SK-N-SH (cell line): ENCODE measurements at regions not wholly inside any gene's neighbourhood (a gene's known extent, or its start where the extent isn't known, plus 50 kb on each side); places are given as distances from the start of the nearest gene placed in this dataset.
A peak's percentile ranks its signal among the peaks of the same experiment; 100 is the strongest.
"Not testable (repeated sequence)": the region's sequence is repeated elsewhere in the genome, so short reads cannot be mapped to it uniquely, and the experiment has no call there.

Experiments used
- CTCF ChIA-PET: fragments of 300-600, 350-600 bp; formaldehyde crosslinking; extraction: SDS; loops from one replicate; lab custom pipeline; 2021; lab: Yijun Ruan, JAX
- POLR2A ChIA-PET: fragments of 350-600 bp; sonication (Branson Sonifier 250); formaldehyde crosslinking; extraction: SDS; loops from one replicate; lab custom pipeline; 2020; ENCODE audit warnings: antibody characterized with exemption, inconsistent platforms; lab: Yijun Ruan, JAX
- DNase-seq: peaks from one replicate; pipeline ENCODE4 v3.0.0; 2012
- H2AFZ ChIP-seq: fragments of 200-600 bp; sonication (generic); 2 replicates; pipeline ENCODE4 v1.8.1; 2016; ENCODE audit warnings: antibody characterized with exemption, mild to moderate bottlenecking, low read depth
- H3F3A ChIP-seq: fragments of 200-600 bp; sonication (generic); replicated peaks from 2 replicates; pipeline ENCODE3; 2016; ENCODE audit warnings: antibody characterized with exemption, mild to moderate bottlenecking; ENCODE audit not compliant: insufficient read depth
- H3K27ac ChIP-seq, 2 experiments: fragments of 200-500 bp in 1 of 2; fragments of 200-600 bp in 1 of 2; sonication (Bioruptor generic) in 1 of 2; sonication (generic), shearing (Covaris generic) in 1 of 2; 2 replicates each; pipeline versions ENCODE4 v1.5.1 to v1.6.1; 2014 to 2016; ENCODE audit warnings: low read depth in 2 of 2, inconsistent platforms in 1 of 2, low read length in 1 of 2, mild to moderate bottlenecking in 1 of 2, mixed read lengths in 1 of 2
- H3K27me3 ChIP-seq: fragments of 200-600 bp; sonication (generic), shearing (Covaris generic); 2 replicates; pipeline ENCODE4 v1.6.1; 2016; ENCODE audit warnings: mixed run types; ENCODE audit not compliant: insufficient read depth
- H3K36me3 ChIP-seq, 2 experiments: fragments of 200-500 bp in 1 of 2; fragments of 200-600 bp in 1 of 2; sonication (Bioruptor generic) in 1 of 2; sonication (generic) in 1 of 2; replicated peaks in 1 of 2; 2 replicates each; pipeline versions ENCODE3 to v1.5.1; 2014 to 2016; ENCODE audit warnings: low read length in 1 of 2, mild to moderate bottlenecking in 1 of 2; ENCODE audit not compliant: insufficient read depth in 2 of 2, control insufficient read depth in 1 of 2
- H3K4me1 ChIP-seq, 2 experiments: fragments of 200-500 bp in 1 of 2; fragments of 200-600 bp in 1 of 2; sonication (Bioruptor generic) in 1 of 2; sonication (generic), shearing (Covaris generic) in 1 of 2; 2 replicates each; pipeline versions ENCODE4 v1.5.1 to v1.6.1; 2014 to 2016; ENCODE audit warnings: low read depth in 1 of 2, low read length in 1 of 2, mixed run types in 1 of 2; ENCODE audit not compliant: insufficient read depth in 2 of 2, control insufficient read depth in 1 of 2
- H3K4me2 ChIP-seq: fragments of 200-600 bp; sonication (generic), shearing (Covaris generic); 2 replicates; pipeline ENCODE4 v1.6.1; 2017; ENCODE audit warnings: mixed run types
- H3K4me3 ChIP-seq, 2 experiments: fragments of 200-500 bp in 1 of 2; fragments of 200-600 bp in 1 of 2; sonication (Bioruptor generic) in 1 of 2; sonication (generic), shearing (Covaris generic) in 1 of 2; 2 replicates each; pipeline versions ENCODE4 v1.5.1 to v1.8.1; 2014 to 2016; ENCODE audit warnings: low read depth in 2 of 2, inconsistent platforms in 1 of 2, low read length in 1 of 2, mild to moderate bottlenecking in 1 of 2, mixed read lengths in 1 of 2, moderate library complexity in 1 of 2
- H3K79me2 ChIP-seq: fragments of 200-600 bp; sonication (generic); 2 replicates; pipeline ENCODE4 v1.8.1; 2017; ENCODE audit warnings: mild to moderate bottlenecking; ENCODE audit not compliant: insufficient read depth
- H3K9ac ChIP-seq: fragments of 200-600 bp; sonication (generic); 2 replicates; pipeline ENCODE4 v1.6.1; 2017; ENCODE audit warnings: mixed run types
- H3K9me2 ChIP-seq: fragments of 200-600 bp; sonication (generic); 2 replicates; pipeline ENCODE4 v1.6.1; 2017; ENCODE audit warnings: mixed run types
- H3K9me3 ChIP-seq: fragments of 200-600 bp; sonication (generic); 2 replicates; pipeline ENCODE4 v1.6.1; 2017; ENCODE audit warnings: mixed run types, mild to moderate bottlenecking, moderate library complexity
- H4K20me1 ChIP-seq: fragments of 200-600 bp; sonication (generic); 2 replicates; pipeline ENCODE4 v1.6.1; 2017; ENCODE audit warnings: mild to moderate bottlenecking, mixed run types; ENCODE audit not compliant: insufficient read depth
- ELF1 ChIP-seq: IDR thresholded peaks from 2 replicates; pipeline ENCODE4 v1.4.0; 2012
- FOSL2 ChIP-seq: IDR thresholded peaks from 2 replicates; pipeline ENCODE4 v1.4.0; 2012; ENCODE audit warnings: low read depth, mild to moderate bottlenecking, moderate library complexity, borderline replicate concordance
- MEF2A ChIP-seq: IDR thresholded peaks from 2 replicates; pipeline ENCODE4 v1.4.0; 2012; ENCODE audit warnings: low read depth, borderline replicate concordance
- MXI1 ChIP-seq: IDR thresholded peaks from 2 replicates; pipeline ENCODE4 v1.6.1; 2012; ENCODE audit warnings: mild to moderate bottlenecking, low read depth, low read length, improper control_type of control experiment
- POLR2AphosphoS5 ChIP-seq: IDR thresholded peaks from 2 replicates; pipeline ENCODE4 v1.6.1; 2012; ENCODE audit warnings: low read depth, low read length
- SMC3 ChIP-seq: IDR thresholded peaks from 2 replicates; pipeline ENCODE4 v1.6.1; 2012; ENCODE audit warnings: low read depth, low read length, improper control_type of control experiment
- TCF12 ChIP-seq: IDR thresholded peaks from 2 replicates; pipeline ENCODE4 v1.4.0; 2012
- WGBS: methylation state at CpG from one replicate; pipeline ENCODE4 v1.1.6; 2017; ENCODE audit warnings: low lambda C conversion rate; 5-methylcytosine and 5-hydroxymethylcytosine counted together
- TF ChIP-seq, protein P1 (sequence below): IDR thresholded peaks from 2 replicates; pipeline ENCODE4 v1.6.1; 2012; ENCODE audit warnings: mild to moderate bottlenecking, low read depth, low read length, moderate library complexity
- TF ChIP-seq, protein P2 (sequence below): fragments of 200-600 bp; sonication (generic); IDR thresholded peaks from 2 replicates; pipeline ENCODE4 v1.6.1; 2017; ENCODE audit warnings: antibody characterized with exemption, mild to moderate bottlenecking, moderate library complexity

- TF ChIP-seq ELF1: no peak
- no peak for TF ChIP-seq MEF2A
- no peak for TF ChIP-seq POLR2AphosphoS5
- TF ChIP-seq SMC3: no peak
Measured at GRCh38 chr9:104388071-104388470, 116.0 kb upstream of the OR13F1 start (continued).

DNA sequence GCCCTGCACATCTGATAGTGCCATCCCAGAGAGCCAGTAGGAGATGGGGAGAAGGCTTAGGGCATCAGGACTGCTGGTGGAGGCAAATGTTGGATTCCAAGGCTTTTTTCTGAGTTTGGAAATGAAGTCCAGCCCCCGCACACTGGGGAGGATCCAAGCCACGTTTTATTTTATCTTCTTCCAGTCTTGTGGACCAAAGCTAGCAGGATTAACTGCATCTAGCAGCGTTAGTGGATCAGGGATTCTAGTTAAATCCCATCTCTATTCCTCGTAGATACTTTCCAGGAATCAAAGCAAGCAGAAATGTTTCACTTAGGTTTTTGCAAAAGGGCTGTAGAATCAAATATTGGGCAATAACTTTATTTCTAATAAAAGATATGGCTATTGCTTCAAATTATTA lies 114.7 kb upstream of the OR13F1 start:
- H4K20me1 ChIP-seq: no peaks in the 10 kb centered on the region
- H3K4me2 ChIP-seq: no peak overlapping the region
- H3K79me2 ChIP-seq: no peaks in the 10 kb centered on the region
- no peak overlapping the region for H3K4me3 ChIP-seq
- no peaks in the 10 kb centered on the region for H3K9me3 ChIP-seq
- ChIA-PET CTCF (interaction anchor here (1.4 kb wide), 1 partner anchor 992 kb away, joined by 3 read pairs; no protein-coding TSS in a partner anchor), POLR2A (no interaction called here)
- H3K4me1 ChIP-seq: no peaks in the 10 kb centered on the region; a peak in 2 of 4 replicates
- no peaks in the 10 kb centered on the region for H3K9me2 ChIP-seq
- DNase-seq: no peak
- no peak overlapping the region for H3K27ac ChIP-seq
- H3F3A ChIP-seq: peaks cover 5% of the 10 kb centered on the region
- H2AFZ ChIP-seq: no peak overlapping the region
- WGBS: 17% methylated on average over 4 of the region's 4 CpGs
- no peak overlapping the region for H3K9ac ChIP-seq
- no peaks in the 10 kb centered on the region for H3K36me3 ChIP-seq
- no peaks in the 10 kb centered on the region for H3K27me3 ChIP-seq
- TF ChIP-seq, protein P1, sequence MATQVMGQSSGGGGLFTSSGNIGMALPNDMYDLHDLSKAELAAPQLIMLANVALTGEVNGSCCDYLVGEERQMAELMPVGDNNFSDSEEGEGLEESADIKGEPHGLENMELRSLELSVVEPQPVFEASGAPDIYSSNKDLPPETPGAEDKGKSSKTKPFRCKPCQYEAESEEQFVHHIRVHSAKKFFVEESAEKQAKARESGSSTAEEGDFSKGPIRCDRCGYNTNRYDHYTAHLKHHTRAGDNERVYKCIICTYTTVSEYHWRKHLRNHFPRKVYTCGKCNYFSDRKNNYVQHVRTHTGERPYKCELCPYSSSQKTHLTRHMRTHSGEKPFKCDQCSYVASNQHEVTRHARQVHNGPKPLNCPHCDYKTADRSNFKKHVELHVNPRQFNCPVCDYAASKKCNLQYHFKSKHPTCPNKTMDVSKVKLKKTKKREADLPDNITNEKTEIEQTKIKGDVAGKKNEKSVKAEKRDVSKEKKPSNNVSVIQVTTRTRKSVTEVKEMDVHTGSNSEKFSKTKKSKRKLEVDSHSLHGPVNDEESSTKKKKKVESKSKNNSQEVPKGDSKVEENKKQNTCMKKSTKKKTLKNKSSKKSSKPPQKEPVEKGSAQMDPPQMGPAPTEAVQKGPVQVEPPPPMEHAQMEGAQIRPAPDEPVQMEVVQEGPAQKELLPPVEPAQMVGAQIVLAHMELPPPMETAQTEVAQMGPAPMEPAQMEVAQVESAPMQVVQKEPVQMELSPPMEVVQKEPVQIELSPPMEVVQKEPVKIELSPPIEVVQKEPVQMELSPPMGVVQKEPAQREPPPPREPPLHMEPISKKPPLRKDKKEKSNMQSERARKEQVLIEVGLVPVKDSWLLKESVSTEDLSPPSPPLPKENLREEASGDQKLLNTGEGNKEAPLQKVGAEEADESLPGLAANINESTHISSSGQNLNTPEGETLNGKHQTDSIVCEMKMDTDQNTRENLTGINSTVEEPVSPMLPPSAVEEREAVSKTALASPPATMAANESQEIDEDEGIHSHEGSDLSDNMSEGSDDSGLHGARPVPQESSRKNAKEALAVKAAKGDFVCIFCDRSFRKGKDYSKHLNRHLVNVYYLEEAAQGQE: no peak
- TF ChIP-seq MXI1: no peak
- TF ChIP-seq TCF12: no peak
- no peak for TF ChIP-seq FOSL2

DNA sequence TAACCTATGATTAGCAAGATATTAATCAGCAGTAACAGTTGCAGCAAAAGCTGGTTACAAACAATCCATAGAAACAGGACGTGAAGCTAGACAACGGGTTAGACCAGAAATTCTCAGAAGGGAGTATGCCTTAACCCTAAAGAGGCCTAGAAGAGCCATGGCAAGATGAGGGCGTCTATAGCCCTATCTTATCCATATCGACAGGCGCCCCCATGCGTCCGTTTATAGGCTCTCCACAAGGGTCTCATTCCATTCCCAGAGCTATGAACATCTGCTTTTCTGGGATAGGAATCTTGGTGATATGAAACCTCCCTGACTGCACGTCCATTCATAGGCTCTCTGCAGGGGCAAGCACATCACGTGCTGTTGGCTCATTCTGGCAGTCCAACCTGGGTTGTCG lies 109.2 kb upstream of the OR13F1 start:
- H3K4me3 ChIP-seq, CTCF ChIA-PET, H3K27me3 ChIP-seq, H3K27ac ChIP-seq, H2AFZ ChIP-seq, H3K9me3 ChIP-seq, H3K9me2 ChIP-seq, H3K4me1 ChIP-seq, H3K79me2 ChIP-seq, DNase-seq, H3K4me2 ChIP-seq, H4K20me1 ChIP-seq, H3K9ac ChIP-seq, H3F3A ChIP-seq, H3K36me3 ChIP-seq, POLR2A ChIA-PET: not testable (repeated sequence)
- TF ChIP-seq, protein P2, sequence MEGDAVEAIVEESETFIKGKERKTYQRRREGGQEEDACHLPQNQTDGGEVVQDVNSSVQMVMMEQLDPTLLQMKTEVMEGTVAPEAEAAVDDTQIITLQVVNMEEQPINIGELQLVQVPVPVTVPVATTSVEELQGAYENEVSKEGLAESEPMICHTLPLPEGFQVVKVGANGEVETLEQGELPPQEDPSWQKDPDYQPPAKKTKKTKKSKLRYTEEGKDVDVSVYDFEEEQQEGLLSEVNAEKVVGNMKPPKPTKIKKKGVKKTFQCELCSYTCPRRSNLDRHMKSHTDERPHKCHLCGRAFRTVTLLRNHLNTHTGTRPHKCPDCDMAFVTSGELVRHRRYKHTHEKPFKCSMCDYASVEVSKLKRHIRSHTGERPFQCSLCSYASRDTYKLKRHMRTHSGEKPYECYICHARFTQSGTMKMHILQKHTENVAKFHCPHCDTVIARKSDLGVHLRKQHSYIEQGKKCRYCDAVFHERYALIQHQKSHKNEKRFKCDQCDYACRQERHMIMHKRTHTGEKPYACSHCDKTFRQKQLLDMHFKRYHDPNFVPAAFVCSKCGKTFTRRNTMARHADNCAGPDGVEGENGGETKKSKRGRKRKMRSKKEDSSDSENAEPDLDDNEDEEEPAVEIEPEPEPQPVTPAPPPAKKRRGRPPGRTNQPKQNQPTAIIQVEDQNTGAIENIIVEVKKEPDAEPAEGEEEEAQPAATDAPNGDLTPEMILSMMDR: peak; percentile 26; the same call in 1 of the 2 replicates
- 17% methylated on average over 10 of the region's 10 CpGs for WGBS
